Raji (cell line): ENCODE measurements at regions not wholly inside any gene's neighbourhood (a gene's known extent, or its start where the extent isn't known, plus 50 kb on each side); places are given as distances from the start of the nearest gene placed in this dataset.

Experiments used
- POLR2A ChIP-seq: IDR thresholded peaks from 2 replicates; pipeline ENCODE4 v1.6.1; 2011; ENCODE audit warnings: low read depth, low read length, control low read depth; ENCODE audit not compliant: insufficient read depth

DNA sequence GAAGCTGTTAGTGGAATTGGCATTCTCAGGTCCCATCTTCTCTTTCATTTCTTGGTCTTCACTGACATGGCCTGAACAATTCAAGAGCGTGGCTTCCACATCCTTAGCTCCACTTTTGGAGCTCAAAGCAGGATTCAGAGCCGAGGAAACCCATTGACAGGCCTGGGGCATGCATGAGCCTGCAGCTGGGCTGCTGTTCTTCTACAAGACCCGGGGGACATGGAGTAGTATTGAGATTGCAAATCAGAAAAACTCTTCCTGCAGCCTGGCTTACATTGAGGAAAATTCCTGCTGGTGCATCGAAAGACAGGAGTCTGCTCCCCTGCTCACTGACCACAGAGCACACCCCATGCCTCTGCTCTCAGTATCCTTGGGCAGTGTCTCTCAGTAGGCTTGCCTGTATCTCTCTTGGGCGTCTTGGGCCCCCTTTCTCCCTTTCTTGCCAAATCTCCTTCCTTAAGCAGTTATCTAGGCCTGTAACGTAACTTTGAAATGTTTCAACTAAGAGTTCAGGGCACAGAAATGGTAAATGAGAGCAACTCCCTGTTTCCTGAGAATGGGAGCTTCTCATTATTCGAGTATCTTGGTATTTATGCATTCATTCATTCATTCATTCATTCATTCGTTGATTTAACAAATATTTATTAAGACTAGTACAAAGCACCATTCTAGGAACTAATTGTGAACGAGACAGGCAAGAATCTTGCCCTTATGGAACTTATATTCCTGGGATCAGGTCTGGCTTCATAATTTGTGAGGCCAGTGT lies 603.6 kb upstream of the CLINT1 start:
- TF ChIP-seq POLR2A = no peak

DNA sequence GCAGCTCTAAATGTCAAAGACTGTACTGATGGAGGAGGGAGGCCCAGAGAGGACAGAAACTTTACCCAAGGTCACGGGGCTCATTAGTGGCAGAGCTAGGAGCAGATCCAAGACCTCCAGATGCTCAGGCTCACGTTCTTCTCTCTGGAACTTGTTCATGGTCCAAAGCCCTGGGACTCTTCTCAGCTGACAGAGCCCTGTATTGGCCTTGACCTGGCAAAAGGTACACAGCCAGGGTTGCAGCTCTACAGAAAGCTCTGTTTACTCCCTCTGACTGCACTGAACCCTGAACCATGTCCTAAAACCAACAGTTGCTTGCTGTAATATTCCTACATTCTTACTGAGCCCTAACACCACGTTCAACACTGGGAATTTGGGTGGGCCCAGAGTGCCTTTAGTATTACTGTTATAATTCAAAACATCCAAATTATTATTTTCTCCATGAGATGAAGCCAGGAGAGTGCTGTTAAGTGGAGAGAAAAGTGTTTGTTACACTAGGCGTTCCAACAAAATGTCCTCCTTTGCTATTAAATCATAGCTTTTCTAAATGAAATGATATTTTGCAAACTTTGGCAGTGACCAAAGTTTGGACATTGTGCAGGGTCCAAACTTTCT lies 602.4 kb upstream of the CLINT1 start:
- no peak for TF ChIP-seq POLR2A

DNA sequence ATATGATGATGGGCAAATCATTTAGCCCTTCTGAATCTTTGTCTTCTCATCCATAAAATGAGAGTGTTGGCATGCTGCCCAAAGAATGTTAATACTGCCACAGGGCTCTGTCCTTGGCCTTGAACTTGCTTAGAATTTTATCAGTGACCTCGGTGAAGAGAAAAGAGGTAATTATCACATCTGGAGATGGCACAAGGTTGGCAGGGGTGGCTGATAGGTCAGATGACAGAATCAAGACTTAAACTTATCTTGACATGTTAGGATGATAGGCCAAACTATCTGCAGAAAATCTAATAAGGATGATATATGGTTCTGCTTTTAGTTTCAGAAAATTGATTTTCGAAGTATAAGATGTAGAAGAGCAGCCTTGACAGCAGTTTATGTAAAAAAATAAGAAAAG lies 599.1 kb upstream of the CLINT1 start:
- no peak for TF ChIP-seq POLR2A

DNA sequence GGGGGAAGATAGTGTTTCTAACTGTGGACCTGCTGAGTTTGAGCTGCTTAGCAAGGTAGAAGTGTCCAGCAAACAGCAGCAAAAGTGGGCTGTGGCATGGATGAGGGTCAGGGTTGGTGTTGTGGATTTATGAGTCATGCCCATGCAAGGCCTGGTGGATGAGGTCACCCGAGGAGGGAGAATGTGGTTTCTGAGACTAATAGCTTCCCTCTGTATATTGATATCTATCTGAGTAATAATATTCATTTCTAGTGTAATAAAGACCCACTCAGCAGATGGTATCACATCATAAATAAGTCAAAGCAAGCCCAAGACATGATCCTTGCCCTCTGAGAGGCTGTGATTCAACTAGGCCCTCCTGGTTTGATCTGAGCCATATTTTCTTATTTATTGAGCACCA lies 597.8 kb upstream of the CLINT1 start:
- no peak for TF ChIP-seq POLR2A

GRCh38 chr5:158456241-158456640 lies 597.3 kb upstream of the CLINT1 start:
- no peak for TF ChIP-seq POLR2A

GRCh38 chr5:158451993-158452672 lies 593.2 kb upstream of the CLINT1 start:
- no peak for TF ChIP-seq POLR2A

DNA sequence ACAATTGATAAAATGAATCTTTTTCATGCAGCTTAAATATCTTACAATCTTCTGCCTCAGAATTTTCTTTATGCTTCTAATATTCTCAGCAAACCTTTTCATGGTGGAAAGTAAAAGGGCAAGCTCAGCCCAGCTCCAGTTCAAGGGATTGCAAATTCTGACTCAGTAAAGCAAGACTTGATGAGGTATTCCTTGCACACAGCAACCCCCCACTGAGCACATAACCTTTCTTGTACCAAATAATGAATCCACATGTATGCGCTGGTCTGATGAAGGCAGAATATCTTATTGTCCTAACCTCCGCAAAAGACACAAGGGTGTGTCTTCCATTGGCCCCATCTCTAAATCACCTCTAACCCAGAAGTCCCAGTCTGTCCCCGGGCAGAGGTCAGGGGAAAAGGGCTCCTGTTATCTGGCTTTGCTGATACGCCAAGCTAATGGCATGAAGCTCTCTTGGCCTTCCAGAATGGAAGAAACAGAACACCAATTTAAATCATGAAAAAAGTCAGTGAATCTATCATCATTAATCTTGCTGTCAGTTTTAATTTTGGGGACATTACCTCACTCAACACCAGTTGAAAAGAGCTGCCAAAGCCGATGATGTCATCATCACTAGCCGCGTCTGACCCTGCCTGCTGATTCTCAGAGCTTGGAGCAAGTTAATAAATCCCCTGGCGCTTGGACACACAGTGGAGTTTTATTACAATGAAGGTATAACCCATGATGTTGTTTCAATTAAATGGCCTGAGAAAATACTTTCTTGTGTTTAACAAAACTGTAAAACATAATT lies 592.5 kb upstream of the CLINT1 start:
- TF ChIP-seq POLR2A = no peak

DNA sequence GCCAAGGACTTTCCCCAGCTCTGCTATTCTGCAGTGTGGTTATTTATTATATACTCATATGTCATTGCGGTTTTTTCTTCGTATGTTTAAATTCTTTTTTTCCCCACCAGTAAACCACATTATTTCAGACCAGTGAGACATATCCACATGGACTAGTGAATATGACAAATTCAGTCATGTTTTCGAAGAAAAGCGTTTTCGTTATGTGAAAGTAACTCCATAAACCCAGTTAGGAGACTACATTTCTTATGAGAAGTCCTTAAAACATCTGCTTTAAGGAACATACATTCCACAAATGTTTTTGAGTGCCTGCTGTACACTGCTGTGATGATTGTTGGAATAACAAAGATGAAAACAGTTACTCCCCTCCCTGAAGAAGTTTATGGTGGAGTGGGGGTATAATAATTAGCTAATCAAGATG lies 591.8 kb upstream of the CLINT1 start:
- TF ChIP-seq POLR2A = no peak

- no peak for TF ChIP-seq POLR2A
Observed at GRCh38 chr5:158436271-158437065, 577.5 kb upstream of the CLINT1 start.

GRCh38 chr5:158435161-158435616 lies 576.2 kb upstream of the CLINT1 start:
- TF ChIP-seq POLR2A = peak; percentile 39; the same call in 1 of the 2 replicates

DNA sequence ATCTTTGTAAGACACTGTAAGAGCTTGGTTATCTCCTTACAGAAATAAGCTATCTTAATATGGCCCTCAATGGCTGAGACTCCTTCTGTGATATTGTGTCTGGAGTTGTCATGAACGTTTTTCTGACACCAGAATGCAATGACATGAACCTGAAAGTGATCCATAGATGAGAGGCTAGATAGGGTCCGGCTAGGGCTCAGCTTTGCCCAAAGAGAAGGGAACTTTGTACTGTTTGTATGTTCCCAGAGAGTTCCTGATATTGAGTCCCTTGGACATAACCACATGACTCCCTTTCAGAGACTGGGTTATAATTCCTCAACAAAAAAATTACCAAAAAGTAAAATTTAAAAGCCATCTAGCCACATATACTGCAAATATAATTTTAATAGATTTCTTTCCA lies 575.8 kb upstream of the CLINT1 start:
- no peak for TF ChIP-seq POLR2A

DNA sequence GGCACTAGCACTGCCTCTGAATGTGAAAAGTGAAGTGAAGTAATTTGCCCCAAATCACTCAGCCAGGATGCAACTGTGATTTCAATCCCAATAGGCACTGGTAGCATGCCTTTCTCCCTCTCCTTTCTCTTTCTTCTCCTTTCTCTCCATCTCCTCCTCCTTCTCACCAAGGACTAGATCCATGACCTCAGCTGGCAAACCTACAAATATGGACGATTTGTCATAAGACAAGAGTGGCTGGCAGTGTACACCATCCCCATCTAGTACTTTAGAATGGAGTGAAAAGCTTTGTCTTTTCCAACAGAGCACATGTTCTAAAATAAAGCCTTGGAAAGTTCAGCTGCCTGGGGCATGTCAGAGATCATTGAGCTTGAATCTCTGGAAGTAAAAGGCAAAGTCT lies 574.7 kb upstream of the CLINT1 start:
- no peak for TF ChIP-seq POLR2A

DNA sequence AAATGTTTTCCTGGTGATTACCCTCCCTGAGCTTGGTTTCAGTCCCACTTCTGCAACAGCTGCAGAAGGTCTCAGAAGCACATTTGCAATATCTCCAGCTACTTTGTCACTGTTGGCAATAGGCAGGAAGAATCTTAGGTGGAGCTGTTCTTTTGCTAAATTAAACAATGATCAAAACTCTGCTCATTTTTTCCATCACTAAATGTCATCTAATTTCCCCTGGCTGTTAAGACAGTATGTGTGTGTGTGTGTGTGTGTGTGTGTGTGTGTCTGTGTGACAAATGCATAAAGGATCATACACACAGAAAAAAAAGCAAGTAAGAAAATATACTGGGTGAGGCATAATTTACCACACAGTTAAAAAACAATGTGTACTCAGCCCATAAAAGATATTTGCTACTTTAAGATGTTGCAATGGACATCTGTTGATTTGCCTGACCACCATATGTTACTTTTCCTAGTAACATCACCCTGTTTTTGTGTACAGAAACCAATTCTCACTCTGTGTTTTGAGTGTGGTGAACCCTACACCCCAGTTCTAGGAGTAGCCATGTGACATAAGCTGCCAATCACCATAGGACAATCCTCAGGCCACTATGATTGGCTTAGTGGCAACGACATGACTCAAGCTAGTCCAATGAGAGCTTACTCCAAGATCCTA lies 572.6 kb upstream of the CLINT1 start:
- no peak for TF ChIP-seq POLR2A

DNA sequence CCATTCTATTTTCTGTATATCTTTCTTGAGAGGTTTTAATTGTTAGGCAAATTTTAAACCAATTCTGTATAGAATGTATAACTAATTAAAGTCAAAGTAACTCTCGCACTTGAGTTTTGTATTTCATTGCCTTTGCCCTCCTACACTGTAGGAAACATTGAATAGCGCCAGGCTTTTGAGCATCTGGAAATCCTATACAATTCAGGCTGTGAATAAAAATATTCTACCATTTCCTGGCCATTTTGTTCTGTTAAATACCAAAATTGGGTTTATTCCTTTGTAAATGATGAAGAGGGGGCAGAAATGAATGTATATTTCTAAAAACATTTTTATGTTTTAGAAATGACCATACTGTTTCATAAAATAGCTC lies 571.8 kb upstream of the CLINT1 start:
- TF ChIP-seq POLR2A = no peak

DNA sequence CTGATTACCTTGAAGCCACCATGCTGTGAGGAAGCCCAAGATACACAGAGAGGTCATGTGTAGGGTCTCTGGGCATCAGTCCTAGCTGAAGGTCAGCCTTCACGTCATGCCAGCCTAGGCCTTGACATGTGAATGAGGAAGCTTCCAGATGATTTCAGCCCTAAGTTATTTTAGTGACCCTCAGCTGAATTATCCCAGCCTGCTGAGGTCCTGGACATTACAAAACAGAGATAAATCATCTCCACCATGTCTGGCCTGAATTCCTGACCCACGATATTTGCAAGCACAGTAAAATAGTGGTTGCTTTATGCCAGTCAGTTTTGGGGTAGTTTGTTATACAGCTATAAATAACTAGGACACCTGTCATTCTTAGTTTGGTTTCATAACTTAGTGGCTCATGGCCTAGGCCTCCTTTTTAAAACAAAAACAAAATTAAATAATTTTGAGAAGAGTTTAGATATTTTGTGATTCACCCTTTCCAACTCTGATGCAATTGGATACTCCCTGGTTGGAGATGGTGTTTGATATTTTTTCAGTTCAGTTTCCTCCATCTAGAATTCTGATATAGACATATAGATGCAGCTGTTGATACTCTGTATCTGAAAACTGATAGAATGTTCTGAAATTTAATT lies 571.3 kb upstream of the CLINT1 start:
- TF ChIP-seq POLR2A = no peak
